ENCODE measurements at regions not wholly inside any gene's neighbourhood (a gene's known extent, or its start where the extent isn't known, plus 50 kb on each side); places are given as distances from the start of the nearest gene placed in this dataset.

DNA sequence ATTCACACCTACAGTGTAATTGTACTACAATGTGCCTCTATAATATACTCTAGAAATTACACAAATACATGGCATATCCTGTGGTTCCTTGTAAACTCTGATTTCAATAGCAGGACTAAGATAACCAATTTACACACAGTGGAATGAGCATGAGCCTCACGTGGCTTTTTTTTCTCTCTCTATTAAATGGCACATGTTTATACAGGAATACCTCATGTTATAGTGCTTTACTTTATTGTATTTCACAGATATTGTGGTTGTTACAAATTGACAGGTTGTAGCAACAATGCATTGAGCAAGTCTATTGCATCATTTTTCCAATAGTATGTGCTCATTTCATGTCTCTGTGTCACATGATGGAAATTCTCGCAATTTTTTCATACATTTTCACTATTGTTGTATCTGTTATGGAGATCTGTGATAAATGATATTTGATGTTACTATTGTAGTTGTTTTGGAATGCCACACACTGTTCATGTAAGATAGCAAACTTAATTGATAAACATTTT lies 260.0 kb downstream of the FSIP2 start:
- TF ChIP-seq, protein P1, sequence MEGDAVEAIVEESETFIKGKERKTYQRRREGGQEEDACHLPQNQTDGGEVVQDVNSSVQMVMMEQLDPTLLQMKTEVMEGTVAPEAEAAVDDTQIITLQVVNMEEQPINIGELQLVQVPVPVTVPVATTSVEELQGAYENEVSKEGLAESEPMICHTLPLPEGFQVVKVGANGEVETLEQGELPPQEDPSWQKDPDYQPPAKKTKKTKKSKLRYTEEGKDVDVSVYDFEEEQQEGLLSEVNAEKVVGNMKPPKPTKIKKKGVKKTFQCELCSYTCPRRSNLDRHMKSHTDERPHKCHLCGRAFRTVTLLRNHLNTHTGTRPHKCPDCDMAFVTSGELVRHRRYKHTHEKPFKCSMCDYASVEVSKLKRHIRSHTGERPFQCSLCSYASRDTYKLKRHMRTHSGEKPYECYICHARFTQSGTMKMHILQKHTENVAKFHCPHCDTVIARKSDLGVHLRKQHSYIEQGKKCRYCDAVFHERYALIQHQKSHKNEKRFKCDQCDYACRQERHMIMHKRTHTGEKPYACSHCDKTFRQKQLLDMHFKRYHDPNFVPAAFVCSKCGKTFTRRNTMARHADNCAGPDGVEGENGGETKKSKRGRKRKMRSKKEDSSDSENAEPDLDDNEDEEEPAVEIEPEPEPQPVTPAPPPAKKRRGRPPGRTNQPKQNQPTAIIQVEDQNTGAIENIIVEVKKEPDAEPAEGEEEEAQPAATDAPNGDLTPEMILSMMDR (IDR thresholded peaks at IDR 0.05): no peak
- no peak for TF ChIP-seq POLR2AphosphoS5 (IDR thresholded peaks at IDR 0.05)
- no peak for TF ChIP-seq POLR2A (IDR thresholded peaks at IDR 0.05)
